HUES48 (cell line): ENCODE measurements at regions not wholly inside any gene's neighbourhood (a gene's known extent, or its start where the extent isn't known, plus 50 kb on each side); places are given as distances from the start of the nearest gene placed in this dataset.

ENCODE experiments used
- H3K27ac ChIP-seq: one replicate; pipeline ENCODE4 v1.7.0; 2013; ENCODE audit warnings: low read depth, low read length, inconsistent platforms
- H3K27me3 ChIP-seq: 2 replicates; pipeline ENCODE4 v1.6.1; 2013; ENCODE audit warnings: mild to moderate bottlenecking, low read length; ENCODE audit not compliant: control insufficient read depth, insufficient read depth
- H3K36me3 ChIP-seq: 2 replicates; pipeline ENCODE4 v1.6.1; 2013; ENCODE audit warnings: low read length; ENCODE audit not compliant: control insufficient read depth, insufficient read depth
- H3K4me1 ChIP-seq: 2 replicates; pipeline ENCODE4 v1.6.1; 2013; ENCODE audit warnings: mild to moderate bottlenecking, low read length; ENCODE audit not compliant: control insufficient read depth, insufficient read depth
- H3K4me3 ChIP-seq: 2 replicates; pipeline ENCODE4 v1.5.1; 2013; ENCODE audit warnings: mild to moderate bottlenecking, low read depth, low read length
- H3K9ac ChIP-seq: 2 replicates; pipeline ENCODE4 v1.6.1; 2013; ENCODE audit warnings: mild to moderate bottlenecking, low read depth, low read length, moderate library complexity
- H3K9me3 ChIP-seq: 2 replicates; pipeline ENCODE4 v1.6.1; 2013; ENCODE audit warnings: low read length; ENCODE audit not compliant: control insufficient read depth, insufficient read depth

DNA sequence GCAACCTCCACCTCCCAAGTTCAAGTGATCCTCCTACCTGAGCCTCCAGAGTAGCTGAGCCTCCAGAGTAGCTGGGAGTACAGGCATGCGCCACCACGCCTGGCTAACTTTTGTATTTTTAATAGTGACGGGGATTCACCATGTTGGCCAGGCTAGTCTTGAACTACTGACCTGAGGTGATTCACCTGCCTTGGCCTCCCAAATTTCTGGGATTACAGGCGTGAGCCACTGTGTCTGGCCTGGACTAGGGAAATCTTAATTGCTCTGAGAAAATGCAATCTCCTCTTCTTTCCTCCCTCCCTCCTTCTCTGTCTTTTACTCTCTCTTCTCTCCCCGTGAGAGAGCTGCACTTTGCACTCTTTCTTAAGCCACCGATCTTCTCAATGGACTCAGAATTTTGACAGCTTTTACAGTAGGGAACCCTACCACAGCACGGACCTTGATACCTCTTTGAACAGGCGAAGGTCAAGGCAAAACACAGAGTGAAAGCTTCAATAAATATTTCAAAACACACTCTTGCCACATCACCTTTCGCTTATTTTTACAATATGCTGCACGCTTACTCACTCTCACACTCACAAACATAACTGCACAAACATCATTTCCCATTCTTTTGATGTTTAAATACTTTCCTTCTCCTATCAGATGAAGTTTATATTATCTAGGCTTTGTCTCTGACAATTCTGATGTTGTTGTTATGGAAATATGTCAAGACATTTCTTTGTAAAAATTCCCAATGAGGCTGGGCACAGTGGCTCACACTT, 173.4 kb upstream of the NRP1 start:
- Histone ChIP-seq H3K9me3 (no peaks in the 10 kb centered on the region), H3K4me3 (no peak overlapping the region), H3K27ac (no peak overlapping the region), H3K4me1 (peaks cover 11% of the 10 kb centered on the region), H3K27me3 (no peaks in the 10 kb centered on the region), H3K9ac (no peak overlapping the region), H3K36me3 (no peaks in the 10 kb centered on the region)

DNA sequence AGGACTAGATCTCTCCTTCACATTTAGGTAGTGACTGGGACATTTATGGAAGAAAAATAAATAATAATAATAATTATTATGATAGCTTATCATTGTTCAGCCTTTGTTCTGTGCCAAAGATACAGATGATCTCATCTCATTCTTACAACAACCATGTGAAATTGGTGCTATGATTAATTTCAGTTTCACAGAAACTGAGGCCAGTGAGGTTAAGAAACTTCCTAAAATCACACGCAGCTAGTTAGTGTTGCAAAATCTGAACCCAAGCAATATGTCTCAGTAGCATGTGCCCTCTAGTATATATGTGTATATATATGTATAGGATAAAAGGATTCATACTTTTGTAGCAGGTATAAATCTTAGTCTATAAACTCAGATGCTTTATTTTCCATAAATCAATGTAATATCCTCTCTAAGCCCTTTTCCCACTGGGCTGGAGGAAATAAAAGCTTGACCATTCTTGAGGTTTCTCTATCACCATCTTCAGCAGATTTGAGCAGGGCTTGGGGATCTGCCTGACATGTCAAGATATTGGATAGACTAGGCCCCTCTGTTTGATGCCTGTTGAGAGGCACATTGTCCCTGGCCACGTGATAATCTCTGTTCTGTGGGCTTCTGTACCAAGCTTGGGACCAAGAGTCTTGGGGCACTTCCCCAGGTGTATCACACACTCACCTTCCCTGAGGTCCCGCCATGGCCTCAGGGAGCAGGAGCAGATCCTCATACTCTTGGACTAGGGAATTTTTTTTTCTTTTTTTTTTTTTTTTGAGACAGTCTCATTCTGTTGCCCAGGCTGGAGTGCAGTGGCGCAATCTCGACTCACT, 172.6 kb upstream of the NRP1 start:
- no peak overlapping the region for H3K27ac ChIP-seq
- no peaks in the 10 kb centered on the region for H3K36me3 ChIP-seq
- H3K9me3 ChIP-seq = no peaks in the 10 kb centered on the region
- H3K4me1 ChIP-seq = peaks cover 11% of the 10 kb centered on the region
- no peak overlapping the region for H3K9ac ChIP-seq
- H3K27me3 ChIP-seq = no peaks in the 10 kb centered on the region
- H3K4me3 ChIP-seq = no peak overlapping the region

- peaks cover 11% of the 10 kb centered on the region for H3K4me1 ChIP-seq
- H3K27ac ChIP-seq = no peak overlapping the region
- no peak overlapping the region for H3K9ac ChIP-seq
- H3K4me3 ChIP-seq = no peak overlapping the region
- H3K9me3 ChIP-seq = no peaks in the 10 kb centered on the region
- H3K27me3 ChIP-seq = no peaks in the 10 kb centered on the region
- no peaks in the 10 kb centered on the region for H3K36me3 ChIP-seq
Measured at GRCh38 chr10:33506391-33506790, 171.9 kb upstream of the NRP1 start.

DNA sequence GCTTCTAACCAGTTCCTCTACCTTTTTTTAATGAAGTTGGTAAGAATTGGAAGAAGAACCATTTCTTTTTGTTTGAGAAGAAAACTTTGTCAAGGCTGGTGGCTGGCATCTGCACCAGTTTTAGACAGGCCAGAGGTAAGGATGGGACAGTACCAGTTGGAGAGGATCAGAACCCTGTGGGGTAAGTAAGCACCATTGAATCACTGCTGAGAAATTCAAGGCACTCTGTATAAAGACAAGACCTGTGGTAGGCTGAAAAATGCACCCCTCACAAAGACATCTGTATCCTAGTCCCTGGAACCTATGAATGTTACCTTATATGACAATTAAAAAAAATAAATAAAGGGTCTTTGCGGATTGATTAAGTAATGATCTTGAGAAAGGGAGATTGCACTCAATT, 166.7 kb upstream of the NRP1 start:
- no peaks in the 10 kb centered on the region for H3K4me1 ChIP-seq
- no peak overlapping the region for H3K27ac ChIP-seq
- H3K27me3 ChIP-seq = no peaks in the 10 kb centered on the region
- no peak overlapping the region for H3K9ac ChIP-seq
- H3K36me3 ChIP-seq = no peaks in the 10 kb centered on the region
- no peaks in the 10 kb centered on the region for H3K9me3 ChIP-seq
- H3K4me3 ChIP-seq = no peak overlapping the region

- H3K27me3 ChIP-seq = no peaks in the 10 kb centered on the region
- no peaks in the 10 kb centered on the region for H3K9me3 ChIP-seq
- H3K36me3 ChIP-seq = no peaks in the 10 kb centered on the region
- no peak overlapping the region for H3K4me3 ChIP-seq
- no peak overlapping the region for H3K27ac ChIP-seq
- peaks cover 7% of the 10 kb centered on the region; the same call in 1 of the 2 replicates for H3K4me1 ChIP-seq
- no peak overlapping the region for H3K9ac ChIP-seq
Measured at GRCh38 chr10:33498391-33498891, 164.0 kb upstream of the NRP1 start.

DNA sequence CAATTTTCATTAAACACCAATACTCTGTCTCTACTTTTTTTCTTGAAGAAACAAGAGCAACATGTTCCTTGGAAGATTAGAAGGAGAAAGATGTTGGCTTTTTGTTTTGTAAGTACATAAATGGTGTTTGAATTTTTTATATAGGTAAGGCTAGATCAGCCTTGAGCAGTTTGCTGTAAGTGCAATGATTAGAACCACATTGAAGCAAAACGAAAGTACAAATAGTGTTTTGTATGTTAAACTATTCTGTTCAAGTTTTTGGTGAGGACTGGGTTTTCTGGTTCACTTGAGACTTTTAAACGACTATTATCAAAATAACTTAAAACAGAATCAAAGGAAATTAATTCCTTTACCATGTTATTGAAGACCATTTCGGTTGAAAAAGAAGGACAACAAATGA, 162.9 kb upstream of the NRP1 start:
- H3K4me1 ChIP-seq = peaks cover 7% of the 10 kb centered on the region; the same call in 1 of the 2 replicates

DNA sequence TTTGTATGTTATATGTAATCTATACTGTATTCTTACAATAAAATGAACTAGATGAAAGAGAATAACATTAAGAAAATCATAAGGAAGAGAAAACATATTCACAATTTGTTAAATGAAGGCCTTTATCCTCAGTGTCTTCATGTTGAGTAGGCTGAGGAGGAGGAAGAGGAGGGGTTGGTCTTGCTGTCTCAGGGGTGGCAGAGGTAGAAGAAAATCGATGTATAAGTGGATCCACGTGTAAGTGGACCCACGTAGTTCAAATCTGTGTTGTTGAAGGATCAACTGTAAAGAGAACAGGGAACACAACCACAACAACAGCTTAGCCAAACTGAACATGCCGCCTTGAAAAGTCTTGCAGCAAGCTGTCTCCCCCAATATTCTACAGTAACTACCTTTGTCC, 161.6 kb upstream of the NRP1 start:
- no peaks in the 10 kb centered on the region for H3K9me3 ChIP-seq
- no peak overlapping the region for H3K4me3 ChIP-seq
- peaks cover 7% of the 10 kb centered on the region; the same call in 1 of the 2 replicates for H3K4me1 ChIP-seq
- H3K27ac ChIP-seq = no peak overlapping the region
- H3K36me3 ChIP-seq = no peaks in the 10 kb centered on the region
- no peak overlapping the region for H3K9ac ChIP-seq
- H3K27me3 ChIP-seq = no peaks in the 10 kb centered on the region

More for the DNA sequence above, 162.9 kb upstream of the NRP1 start:
- Histone ChIP-seq H3K36me3 (no peaks in the 10 kb centered on the region), H3K27ac (no peak overlapping the region), H3K9me3 (no peaks in the 10 kb centered on the region), H3K27me3 (no peaks in the 10 kb centered on the region), H3K9ac (no peak overlapping the region), H3K4me3 (no peak overlapping the region)

DNA sequence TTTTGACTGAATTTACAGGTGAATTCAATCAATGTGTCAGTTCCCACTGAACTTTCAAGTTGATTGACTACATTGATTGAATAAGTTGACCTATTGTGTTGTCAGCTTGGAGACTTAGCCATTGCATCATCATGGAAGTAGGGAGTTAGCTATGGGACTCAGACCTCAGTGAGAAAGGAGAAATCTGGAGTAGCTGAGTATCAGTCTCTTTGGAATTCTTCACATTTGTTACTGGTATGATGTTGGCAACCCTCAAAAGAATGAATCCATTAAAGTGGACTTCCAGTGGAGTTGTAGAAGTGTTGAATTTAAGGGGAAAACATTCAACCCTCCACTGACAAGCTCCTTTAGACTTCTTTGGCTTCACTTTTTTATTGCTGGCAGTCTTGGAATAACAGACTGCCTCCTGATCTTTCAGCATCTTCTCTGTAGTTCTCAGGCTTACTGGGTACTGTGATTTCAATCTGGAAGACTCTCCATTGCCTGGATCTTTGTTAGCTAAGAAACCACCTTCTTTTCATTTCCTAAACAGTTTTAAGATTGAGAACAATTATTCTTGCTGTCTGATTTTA, 160.3 kb upstream of the NRP1 start:
- Histone ChIP-seq H3K4me1 (peaks cover 7% of the 10 kb centered on the region; the same call in 1 of the 2 replicates), H3K27me3 (no peaks in the 10 kb centered on the region), H3K36me3 (no peaks in the 10 kb centered on the region), H3K4me3 (no peak overlapping the region), H3K9ac (no peak overlapping the region), H3K27ac (no peak overlapping the region), H3K9me3 (no peaks in the 10 kb centered on the region)

DNA sequence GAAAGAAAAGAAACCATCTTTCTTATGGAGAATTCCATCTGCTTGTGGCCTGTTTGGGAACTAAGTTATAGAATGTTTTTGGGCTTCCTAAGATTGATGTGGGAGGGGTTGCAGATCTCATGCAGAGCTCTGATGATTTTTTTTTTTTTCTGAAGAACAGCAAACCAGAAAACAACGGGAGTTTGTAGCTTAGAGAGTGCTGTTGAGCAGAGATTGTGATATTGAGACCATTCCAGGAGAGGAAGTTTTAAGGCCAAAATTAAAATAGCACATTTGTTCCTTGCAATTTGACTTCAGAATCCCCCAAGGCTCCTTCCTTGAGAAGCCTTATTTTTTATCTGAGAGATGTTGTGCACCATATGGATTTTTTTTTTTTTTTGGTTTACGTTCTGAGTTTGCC, 159.5 kb upstream of the NRP1 start:
- H3K9me3 ChIP-seq = no peaks in the 10 kb centered on the region
- H3K36me3 ChIP-seq = no peaks in the 10 kb centered on the region
- H3K9ac ChIP-seq = no peak overlapping the region
- no peaks in the 10 kb centered on the region for H3K27me3 ChIP-seq
- H3K4me1 ChIP-seq = peaks cover 7% of the 10 kb centered on the region; the same call in 1 of the 2 replicates
- H3K4me3 ChIP-seq = no peak overlapping the region
- H3K27ac ChIP-seq = no peak overlapping the region

DNA sequence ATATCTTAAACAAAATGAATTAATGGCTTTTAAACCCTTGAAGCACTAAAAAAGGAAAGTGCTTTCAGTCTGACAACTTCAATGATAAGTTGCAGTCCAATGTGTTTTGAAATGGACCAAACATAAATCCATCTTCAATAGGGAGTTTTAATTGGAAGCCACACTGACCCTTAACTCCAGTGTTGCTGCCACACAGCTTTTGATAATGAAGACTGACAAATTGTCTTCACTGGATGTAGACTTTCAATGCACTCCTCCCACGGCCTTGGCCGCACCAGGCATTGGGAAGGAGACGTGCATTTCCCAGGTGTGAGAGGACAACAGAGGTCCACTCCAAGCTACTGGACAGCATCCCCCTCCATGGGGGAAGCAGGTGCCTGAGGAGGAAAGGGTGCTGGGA, 159.0 kb upstream of the NRP1 start:
- H3K4me3 ChIP-seq = no peak overlapping the region

More for the DNA sequence above, 159.0 kb upstream of the NRP1 start:
- Histone ChIP-seq H3K27me3 (no peaks in the 10 kb centered on the region), H3K27ac (no peak overlapping the region), H3K36me3 (no peaks in the 10 kb centered on the region), H3K9ac (no peak overlapping the region), H3K9me3 (no peaks in the 10 kb centered on the region), H3K4me1 (peaks cover 7% of the 10 kb centered on the region; the same call in 1 of the 2 replicates)
